ENCODE measurements at regions not wholly inside any gene's neighbourhood (a gene's known extent, or its start where the extent isn't known, plus 50 kb on each side); places are given as distances from the start of the nearest gene placed in this dataset.

DNA sequence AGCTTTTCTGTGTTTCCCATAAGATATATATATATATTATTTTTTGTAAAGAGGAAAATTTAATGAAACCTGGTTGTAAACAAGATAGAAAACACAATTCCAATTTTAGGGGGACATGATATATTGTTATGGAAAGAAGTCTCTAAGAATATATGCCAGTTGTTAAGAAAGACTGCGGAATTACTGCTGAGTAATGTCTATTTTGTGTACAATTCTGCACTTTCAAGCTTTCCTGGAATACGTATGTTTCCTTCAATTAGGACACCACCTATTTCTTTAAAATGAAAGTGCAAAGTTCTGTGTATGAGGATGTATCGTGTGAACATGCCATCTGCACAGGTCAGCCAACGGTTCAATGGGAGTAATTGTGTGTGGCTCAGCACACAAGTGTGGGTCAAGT is 760.2 kb downstream of the BRD1 start:
- H3K9me3 ChIP-seq (replicated peaks; ENCODE audit: insufficient read depth, low read length), result no peaks in the 10 kb centered on the region
- no peaks in the 10 kb centered on the region for H3F3A ChIP-seq (ENCODE audit: insufficient read depth, low read length)
- H3K36me3 ChIP-seq (replicated peaks; ENCODE audit: insufficient read depth, low read length), result no peaks in the 10 kb centered on the region
- H2AFZ ChIP-seq (ENCODE audit: low read length), result no peak overlapping the region
- TF ChIP-seq EZH2phosphoT487 (IDR thresholded peaks at IDR 0.05; ENCODE audit: low read length), result no peak
- no peak for TF ChIP-seq EZH2 (optimal IDR thresholded peaks at IDR 0.05; ENCODE audit: low read depth, low read length)
- TF ChIP-seq, protein P1, sequence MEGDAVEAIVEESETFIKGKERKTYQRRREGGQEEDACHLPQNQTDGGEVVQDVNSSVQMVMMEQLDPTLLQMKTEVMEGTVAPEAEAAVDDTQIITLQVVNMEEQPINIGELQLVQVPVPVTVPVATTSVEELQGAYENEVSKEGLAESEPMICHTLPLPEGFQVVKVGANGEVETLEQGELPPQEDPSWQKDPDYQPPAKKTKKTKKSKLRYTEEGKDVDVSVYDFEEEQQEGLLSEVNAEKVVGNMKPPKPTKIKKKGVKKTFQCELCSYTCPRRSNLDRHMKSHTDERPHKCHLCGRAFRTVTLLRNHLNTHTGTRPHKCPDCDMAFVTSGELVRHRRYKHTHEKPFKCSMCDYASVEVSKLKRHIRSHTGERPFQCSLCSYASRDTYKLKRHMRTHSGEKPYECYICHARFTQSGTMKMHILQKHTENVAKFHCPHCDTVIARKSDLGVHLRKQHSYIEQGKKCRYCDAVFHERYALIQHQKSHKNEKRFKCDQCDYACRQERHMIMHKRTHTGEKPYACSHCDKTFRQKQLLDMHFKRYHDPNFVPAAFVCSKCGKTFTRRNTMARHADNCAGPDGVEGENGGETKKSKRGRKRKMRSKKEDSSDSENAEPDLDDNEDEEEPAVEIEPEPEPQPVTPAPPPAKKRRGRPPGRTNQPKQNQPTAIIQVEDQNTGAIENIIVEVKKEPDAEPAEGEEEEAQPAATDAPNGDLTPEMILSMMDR (IDR thresholded peaks at IDR 0.05; ENCODE audit: low read length), result no peak
- no peaks in the 10 kb centered on the region for H3K79me2 ChIP-seq (ENCODE audit: low read length)
- H3K9ac ChIP-seq (ENCODE audit: low read length), result no peak overlapping the region
- H3K9me2 ChIP-seq (replicated peaks; ENCODE audit: insufficient read depth, low read length), result no peaks in the 10 kb centered on the region
- H3K27ac ChIP-seq (ENCODE audit: low read length), result no peak overlapping the region
- DNase-seq, result no peak
- no peak overlapping the region for H3K4me3 ChIP-seq (ENCODE audit: low read length)
- peaks cover 61% of the 10 kb centered on the region for H3K27me3 ChIP-seq (replicated peaks; ENCODE audit: insufficient read depth, low read length)
- no peaks in the 10 kb centered on the region for H3K4me1 ChIP-seq (ENCODE audit: low read length)
- no peak overlapping the region for H3K4me2 ChIP-seq (ENCODE audit: low read depth, low read length)
- no peaks in the 10 kb centered on the region for H4K20me1 ChIP-seq (ENCODE audit: insufficient read depth, low read length)

DNA sequence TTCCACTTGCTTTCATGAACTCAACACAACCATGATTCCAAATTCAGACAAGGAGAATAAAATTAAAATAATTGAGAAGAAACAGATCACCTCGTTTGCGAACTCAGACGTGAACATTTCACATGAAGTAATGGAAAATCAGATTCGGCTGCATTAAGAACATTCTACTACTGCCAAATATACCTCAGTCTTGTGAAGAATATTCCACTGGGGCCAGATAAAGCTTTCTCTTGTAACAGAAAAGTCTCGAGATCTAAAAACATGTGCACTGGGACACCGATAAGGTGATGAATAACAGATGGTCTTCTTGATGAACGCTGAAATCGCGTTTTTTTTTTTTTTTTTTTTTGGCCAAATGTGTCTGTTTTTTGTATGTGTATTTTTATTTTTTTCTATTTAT is 761.1 kb downstream of the BRD1 start:
- no peaks in the 10 kb centered on the region for H3K4me1 ChIP-seq (ENCODE audit: low read length)
- H3K9me3 ChIP-seq (replicated peaks; ENCODE audit: insufficient read depth, low read length), result no peaks in the 10 kb centered on the region
- no peaks in the 10 kb centered on the region for H3K36me3 ChIP-seq (replicated peaks; ENCODE audit: insufficient read depth, low read length)
- no peak overlapping the region for H3K4me3 ChIP-seq (ENCODE audit: low read length)
- H3K4me2 ChIP-seq (ENCODE audit: low read depth, low read length), result no peak overlapping the region
- peaks cover 62% of the 10 kb centered on the region for H3K27me3 ChIP-seq (replicated peaks; ENCODE audit: insufficient read depth, low read length)
- H3F3A ChIP-seq (ENCODE audit: insufficient read depth, low read length), result no peaks in the 10 kb centered on the region
- no peak for DNase-seq
- H3K27ac ChIP-seq (ENCODE audit: low read length), result no peak overlapping the region
- H2AFZ ChIP-seq (ENCODE audit: low read length), result no peak overlapping the region
- H3K9me2 ChIP-seq (replicated peaks; ENCODE audit: insufficient read depth, low read length), result no peaks in the 10 kb centered on the region
- TF ChIP-seq, protein P1 (IDR thresholded peaks at IDR 0.05; ENCODE audit: low read length), result no peak
- TF ChIP-seq EZH2 (optimal IDR thresholded peaks at IDR 0.05; ENCODE audit: low read depth, low read length) (no peak), EZH2phosphoT487 (IDR thresholded peaks at IDR 0.05; ENCODE audit: low read length) (no peak)
- H3K9ac ChIP-seq (ENCODE audit: low read length), result no peak overlapping the region
- no peaks in the 10 kb centered on the region for H3K79me2 ChIP-seq (ENCODE audit: low read length)
- no peaks in the 10 kb centered on the region for H4K20me1 ChIP-seq (ENCODE audit: insufficient read depth, low read length)

DNA sequence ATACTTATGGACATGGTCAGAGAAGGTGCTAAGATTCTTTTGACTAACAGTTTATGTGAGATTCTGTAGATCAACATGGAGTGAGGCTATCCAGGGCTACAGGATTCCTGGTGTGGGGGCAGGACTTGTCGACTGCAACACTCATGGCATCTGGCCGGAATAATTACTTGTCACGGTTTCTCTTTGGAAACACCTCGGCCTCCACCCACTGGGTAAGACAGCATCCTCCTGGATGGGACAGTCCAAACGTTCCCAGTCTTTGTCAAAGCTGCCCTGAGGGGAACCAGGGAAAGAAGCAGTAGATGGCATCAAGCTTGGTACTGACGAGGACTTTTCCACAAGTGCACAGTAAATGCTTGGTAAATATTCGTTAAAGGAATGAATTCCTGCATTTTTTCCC is 762.8 kb downstream of the BRD1 start:
- Histone ChIP-seq H3K4me3 (ENCODE audit: low read length) (no peak overlapping the region), H3K4me2 (ENCODE audit: low read depth, low read length) (no peak overlapping the region), H4K20me1 (ENCODE audit: insufficient read depth, low read length) (no peaks in the 10 kb centered on the region), H2AFZ (ENCODE audit: low read length) (no peak overlapping the region), H3K9ac (ENCODE audit: low read length) (no peak overlapping the region), H3K79me2 (ENCODE audit: low read length) (no peaks in the 10 kb centered on the region), H3K4me1 (ENCODE audit: low read length) (no peaks in the 10 kb centered on the region), H3K27me3 (replicated peaks; ENCODE audit: insufficient read depth, low read length) (peaks cover 66% of the 10 kb centered on the region), H3K27ac (ENCODE audit: low read length) (no peak overlapping the region), H3F3A (ENCODE audit: insufficient read depth, low read length) (no peaks in the 10 kb centered on the region), H3K36me3 (replicated peaks; ENCODE audit: insufficient read depth, low read length) (no peaks in the 10 kb centered on the region), H3K9me3 (replicated peaks; ENCODE audit: insufficient read depth, low read length) (no peaks in the 10 kb centered on the region), H3K9me2 (replicated peaks; ENCODE audit: insufficient read depth, low read length) (no peaks in the 10 kb centered on the region)
- DNase-seq, result no peak
- TF ChIP-seq EZH2phosphoT487 (IDR thresholded peaks at IDR 0.05; ENCODE audit: low read length) (no peak), EZH2 (optimal IDR thresholded peaks at IDR 0.05; ENCODE audit: low read depth, low read length) (no peak)
- TF ChIP-seq, protein P1 (IDR thresholded peaks at IDR 0.05; ENCODE audit: low read length), result no peak

Data from MM.1S (cell line).